ENCODE measurements at regions not wholly inside any gene's neighbourhood (a gene's known extent, or its start where the extent isn't known, plus 50 kb on each side); places are given as distances from the start of the nearest gene placed in this dataset.

GRCh38 chr9:99327667-99328066 is 105.6 kb downstream of the SEC61B start:
- TF ChIP-seq POLR2A (IDR thresholded peaks at IDR 0.05) (no peak), CTCF (IDR thresholded peaks at IDR 0.05) (no peak), POLR2AphosphoS5 (IDR thresholded peaks at IDR 0.05) (no peak)
